ENCODE measurements at regions not wholly inside any gene's neighbourhood (a gene's known extent, or its start where the extent isn't known, plus 50 kb on each side); places are given as distances from the start of the nearest gene placed in this dataset.

DNA sequence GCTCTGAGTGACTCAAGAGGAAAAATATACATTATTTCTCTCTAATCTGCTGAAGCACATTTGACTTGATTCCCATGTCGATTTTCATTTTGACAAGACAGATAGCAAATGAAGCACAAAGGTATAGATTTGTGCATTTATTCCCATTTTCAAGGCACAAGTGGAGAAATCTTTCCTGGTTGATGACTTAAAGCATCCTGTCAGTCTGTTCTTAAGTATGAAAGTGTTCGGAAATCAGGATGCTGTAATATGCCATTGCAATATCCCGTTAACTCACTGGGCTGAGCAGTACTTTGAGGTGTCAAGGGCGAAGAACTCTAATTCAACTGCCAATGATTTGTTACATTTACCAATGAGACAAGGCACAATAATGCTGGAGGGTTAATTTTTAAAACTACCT lies 185.2 kb upstream of the LRP1B start:
- TF ChIP-seq, protein P1, sequence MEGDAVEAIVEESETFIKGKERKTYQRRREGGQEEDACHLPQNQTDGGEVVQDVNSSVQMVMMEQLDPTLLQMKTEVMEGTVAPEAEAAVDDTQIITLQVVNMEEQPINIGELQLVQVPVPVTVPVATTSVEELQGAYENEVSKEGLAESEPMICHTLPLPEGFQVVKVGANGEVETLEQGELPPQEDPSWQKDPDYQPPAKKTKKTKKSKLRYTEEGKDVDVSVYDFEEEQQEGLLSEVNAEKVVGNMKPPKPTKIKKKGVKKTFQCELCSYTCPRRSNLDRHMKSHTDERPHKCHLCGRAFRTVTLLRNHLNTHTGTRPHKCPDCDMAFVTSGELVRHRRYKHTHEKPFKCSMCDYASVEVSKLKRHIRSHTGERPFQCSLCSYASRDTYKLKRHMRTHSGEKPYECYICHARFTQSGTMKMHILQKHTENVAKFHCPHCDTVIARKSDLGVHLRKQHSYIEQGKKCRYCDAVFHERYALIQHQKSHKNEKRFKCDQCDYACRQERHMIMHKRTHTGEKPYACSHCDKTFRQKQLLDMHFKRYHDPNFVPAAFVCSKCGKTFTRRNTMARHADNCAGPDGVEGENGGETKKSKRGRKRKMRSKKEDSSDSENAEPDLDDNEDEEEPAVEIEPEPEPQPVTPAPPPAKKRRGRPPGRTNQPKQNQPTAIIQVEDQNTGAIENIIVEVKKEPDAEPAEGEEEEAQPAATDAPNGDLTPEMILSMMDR (IDR thresholded peaks at IDR 0.05) = no peak
- no peak for TF ChIP-seq POLR2AphosphoS5 (IDR thresholded peaks at IDR 0.05; ENCODE audit: low read depth, low read length)
- TF ChIP-seq, protein P2, sequence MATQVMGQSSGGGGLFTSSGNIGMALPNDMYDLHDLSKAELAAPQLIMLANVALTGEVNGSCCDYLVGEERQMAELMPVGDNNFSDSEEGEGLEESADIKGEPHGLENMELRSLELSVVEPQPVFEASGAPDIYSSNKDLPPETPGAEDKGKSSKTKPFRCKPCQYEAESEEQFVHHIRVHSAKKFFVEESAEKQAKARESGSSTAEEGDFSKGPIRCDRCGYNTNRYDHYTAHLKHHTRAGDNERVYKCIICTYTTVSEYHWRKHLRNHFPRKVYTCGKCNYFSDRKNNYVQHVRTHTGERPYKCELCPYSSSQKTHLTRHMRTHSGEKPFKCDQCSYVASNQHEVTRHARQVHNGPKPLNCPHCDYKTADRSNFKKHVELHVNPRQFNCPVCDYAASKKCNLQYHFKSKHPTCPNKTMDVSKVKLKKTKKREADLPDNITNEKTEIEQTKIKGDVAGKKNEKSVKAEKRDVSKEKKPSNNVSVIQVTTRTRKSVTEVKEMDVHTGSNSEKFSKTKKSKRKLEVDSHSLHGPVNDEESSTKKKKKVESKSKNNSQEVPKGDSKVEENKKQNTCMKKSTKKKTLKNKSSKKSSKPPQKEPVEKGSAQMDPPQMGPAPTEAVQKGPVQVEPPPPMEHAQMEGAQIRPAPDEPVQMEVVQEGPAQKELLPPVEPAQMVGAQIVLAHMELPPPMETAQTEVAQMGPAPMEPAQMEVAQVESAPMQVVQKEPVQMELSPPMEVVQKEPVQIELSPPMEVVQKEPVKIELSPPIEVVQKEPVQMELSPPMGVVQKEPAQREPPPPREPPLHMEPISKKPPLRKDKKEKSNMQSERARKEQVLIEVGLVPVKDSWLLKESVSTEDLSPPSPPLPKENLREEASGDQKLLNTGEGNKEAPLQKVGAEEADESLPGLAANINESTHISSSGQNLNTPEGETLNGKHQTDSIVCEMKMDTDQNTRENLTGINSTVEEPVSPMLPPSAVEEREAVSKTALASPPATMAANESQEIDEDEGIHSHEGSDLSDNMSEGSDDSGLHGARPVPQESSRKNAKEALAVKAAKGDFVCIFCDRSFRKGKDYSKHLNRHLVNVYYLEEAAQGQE (IDR thresholded peaks at IDR 0.05; ENCODE audit: insufficient read depth in 1 of 2, low read depth in 2 of 2, low read length in 1 of 2) = no peak
- TF ChIP-seq SIN3A (IDR thresholded peaks at IDR 0.05; ENCODE audit: borderline replicate concordance, insufficient read depth, low read depth, low read length) = no peak
